ENCODE measurements at regions not wholly inside any gene's neighbourhood (a gene's known extent, or its start where the extent isn't known, plus 50 kb on each side); places are given as distances from the start of the nearest gene placed in this dataset.

GRCh38 chr11:69424748-69425147 is 56.7 kb upstream of the LINC01488 start:
- TF ChIP-seq CTCF (IDR thresholded peaks at IDR 0.05) (no peak), POLR2A (IDR thresholded peaks at IDR 0.05) (no peak)

All from Peyer's patch (tissue), 4 donors.